H4 (cell line): ENCODE measurements at regions not wholly inside any gene's neighbourhood (a gene's known extent, or its start where the extent isn't known, plus 50 kb on each side); places are given as distances from the start of the nearest gene placed in this dataset.
"Not testable (repeated sequence)": the region's sequence is repeated elsewhere in the genome, so short reads cannot be mapped to it uniquely, and the experiment has no call there.

Source experiments
- DNase-seq: peaks from one replicate; pipeline ENCODE4 v3.0.0-alpha.2; 2015; ENCODE audit warnings: low spot score

- DNase-seq: no peak
These were observed 205.1 kb downstream of the NUFIP1 start for GRCh38 chr13:44783994-44784707.

GRCh38 chr13:44780591-44781280, 204.6 kb upstream of the TSC22D1 start:
- DNase-seq: no peak

GRCh38 chr13:44778761-44779484, 202.8 kb upstream of the TSC22D1 start:
- no peak for DNase-seq

GRCh38 chr13:44775290-44775689, 199.2 kb upstream of the TSC22D1 start:
- DNase-seq: not testable (repeated sequence)

- DNase-seq: peak; percentile 32
These were observed 194.8 kb upstream of the TSC22D1 start for GRCh38 chr13:44770951-44771350.

GRCh38 chr13:44769686-44770085, 193.6 kb upstream of the TSC22D1 start:
- peak; percentile 9 for DNase-seq

- DNase-seq: peak; percentile 21
These were observed 192.8 kb upstream of the TSC22D1 start for GRCh38 chr13:44768775-44769581.

- no peak for DNase-seq
These were observed 192.1 kb upstream of the TSC22D1 start for GRCh38 chr13:44768239-44768638.

GRCh38 chr13:44765001-44765471, 188.9 kb upstream of the TSC22D1 start:
- no peak for DNase-seq

GRCh38 chr13:44764302-44764692, 188.2 kb upstream of the TSC22D1 start:
- no peak for DNase-seq

- no peak for DNase-seq
These were observed 187.6 kb upstream of the TSC22D1 start for GRCh38 chr13:44763615-44764301.

- no peak for DNase-seq
These were observed 186.8 kb upstream of the TSC22D1 start for GRCh38 chr13:44762911-44763310.

- no peak for DNase-seq
These were observed 184.3 kb upstream of the TSC22D1 start for GRCh38 chr13:44760434-44760833.

- DNase-seq: peak; percentile 35
These were observed 183.5 kb upstream of the TSC22D1 start for GRCh38 chr13:44759384-44760360.

GRCh38 chr13:44758630-44759383, 182.7 kb upstream of the TSC22D1 start:
- DNase-seq: peak; percentile 52

- DNase-seq: no peak
These were observed 181.5 kb upstream of the TSC22D1 start for GRCh38 chr13:44757671-44758070.

GRCh38 chr13:44756276-44756810, 180.2 kb upstream of the TSC22D1 start:
- DNase-seq: no peak

GRCh38 chr13:44755872-44756271, 179.7 kb upstream of the TSC22D1 start:
- peak; percentile 57 for DNase-seq

GRCh38 chr13:44752164-44752563, 176.0 kb upstream of the TSC22D1 start:
- DNase-seq: no peak
